Dermis microvascular lymphatic vessel endothelial cell (primary cell): ENCODE measurements at regions not wholly inside any gene's neighbourhood (a gene's known extent, or its start where the extent isn't known, plus 50 kb on each side); places are given as distances from the start of the nearest gene placed in this dataset.
A peak's percentile ranks its signal among the peaks of the same experiment; 100 is the strongest.
"Not testable (repeated sequence)": the region's sequence is repeated elsewhere in the genome, so short reads cannot be mapped to it uniquely, and the experiment has no call there.

Source experiments
- DNase-seq, 2 donors: peaks; one replicate each; pipeline versions ENCODE4 v3.0.0 to v3.0.0-alpha.2; 2010; ENCODE audit warnings: low read depth in 2 of 2

DNA sequence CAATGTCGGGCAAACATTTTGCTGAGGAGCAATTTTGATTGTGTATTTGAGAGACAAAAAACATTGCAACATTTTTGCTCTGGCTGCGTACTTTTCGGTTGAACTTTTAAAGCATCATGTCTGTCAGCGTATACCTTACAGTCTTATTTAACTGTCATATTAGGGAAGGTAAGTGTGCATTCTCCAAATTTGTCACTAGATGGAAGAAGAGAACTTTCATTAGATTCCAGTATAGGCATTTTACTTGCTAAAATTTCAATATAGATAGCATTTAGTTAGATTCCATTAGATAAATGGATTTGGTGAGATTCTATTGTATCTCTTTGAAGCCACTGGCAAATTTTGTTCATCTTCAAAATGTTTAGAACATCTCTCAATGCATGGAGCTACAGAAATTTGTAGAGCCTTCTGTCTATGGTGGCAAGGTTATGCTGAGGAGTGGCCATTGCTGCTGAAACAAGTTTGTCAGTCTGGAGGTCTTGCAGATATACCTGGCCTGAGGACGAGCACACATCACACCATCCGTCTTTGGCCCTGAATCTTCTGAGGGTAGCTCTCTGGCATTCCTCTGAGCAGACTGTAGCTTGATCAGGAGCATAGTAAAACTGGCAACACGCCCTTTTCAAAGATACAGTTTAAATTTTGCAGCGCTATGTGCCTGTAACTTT lies 437.5 kb upstream of the MBL2 start:
- peak in 1 of 2 donors; percentile 2 for DNase-seq

DNA sequence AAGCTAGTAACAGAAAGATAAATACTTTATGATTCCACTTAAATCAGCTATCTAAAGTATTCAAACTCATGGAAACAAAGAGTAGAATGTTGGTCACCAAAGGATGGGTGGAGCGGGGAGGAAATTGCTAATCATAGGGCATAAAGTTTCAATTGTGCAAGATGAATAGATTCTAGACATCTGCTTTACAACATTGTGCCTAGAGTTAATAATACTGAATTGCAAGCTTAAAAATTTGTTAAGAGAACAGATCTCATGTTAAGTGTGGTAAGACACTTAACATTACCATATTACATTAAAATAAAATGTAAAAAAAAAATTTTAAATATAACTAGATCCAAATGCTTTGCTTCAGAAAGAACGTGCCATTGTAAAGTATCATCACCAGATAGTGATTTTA lies 411.1 kb upstream of the MBL2 start:
- no peak for DNase-seq

- no peak for DNase-seq
Measured at GRCh38 chr10:53177468-53177867, 404.9 kb upstream of the MBL2 start.

GRCh38 chr10:53166325-53166724 lies 393.7 kb upstream of the MBL2 start:
- DNase-seq = no peak

GRCh38 chr10:53162856-53163255 lies 390.3 kb upstream of the MBL2 start:
- DNase-seq = no peak

DNA sequence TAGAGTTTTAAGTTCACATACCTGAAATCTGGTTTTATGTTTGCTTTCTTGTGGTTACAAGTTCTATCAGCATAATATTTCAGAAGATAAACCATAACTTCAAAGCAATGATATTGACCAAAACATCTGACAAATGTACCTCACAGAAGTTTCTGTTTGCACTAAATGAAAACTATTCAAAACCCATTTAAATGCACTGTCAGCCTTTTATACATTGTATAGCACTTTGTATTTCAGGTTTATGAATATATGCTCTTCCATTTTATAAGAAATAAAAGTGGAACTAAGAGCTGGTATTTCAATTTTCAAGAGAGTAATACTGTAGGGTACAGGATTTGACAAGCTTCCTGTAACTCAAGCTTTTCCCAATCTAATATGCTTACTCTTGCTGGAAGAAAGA lies 388.6 kb upstream of the MBL2 start:
- no peak for DNase-seq

DNA sequence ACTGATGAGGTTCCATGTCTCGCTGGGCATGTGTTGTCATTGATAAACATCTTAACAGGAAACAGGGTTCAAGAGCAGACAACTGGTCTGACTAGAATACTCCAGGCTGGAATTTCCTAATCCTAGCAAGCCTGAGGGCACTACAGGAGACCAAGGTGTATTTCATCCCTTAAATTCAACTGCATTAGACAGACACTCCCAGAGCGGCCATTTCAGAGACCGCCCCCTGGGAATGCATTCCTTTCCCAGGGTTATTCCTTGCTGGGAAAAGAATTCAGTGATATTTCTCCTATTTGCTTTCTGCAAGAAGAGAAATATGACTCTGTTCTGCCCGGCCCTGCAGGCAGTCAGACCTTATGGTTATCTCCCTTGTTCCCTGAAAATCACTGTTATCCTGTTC lies 383.1 kb upstream of the MBL2 start:
- not testable (repeated sequence) for DNase-seq

GRCh38 chr10:53153831-53154230 lies 381.2 kb upstream of the MBL2 start:
- DNase-seq = no peak

GRCh38 chr10:53140506-53140905 lies 367.9 kb upstream of the MBL2 start:
- DNase-seq = no peak

- DNase-seq = no peak
Measured at GRCh38 chr10:53135897-53136253, 363.3 kb upstream of the MBL2 start.

GRCh38 chr10:53135213-53135896 lies 362.8 kb upstream of the MBL2 start:
- no peak for DNase-seq

GRCh38 chr10:53134050-53134449 lies 361.5 kb upstream of the MBL2 start:
- DNase-seq = peak in 1 of 2 donors; percentile 34

GRCh38 chr10:53130337-53130736 lies 357.8 kb upstream of the MBL2 start:
- no peak for DNase-seq

DNA sequence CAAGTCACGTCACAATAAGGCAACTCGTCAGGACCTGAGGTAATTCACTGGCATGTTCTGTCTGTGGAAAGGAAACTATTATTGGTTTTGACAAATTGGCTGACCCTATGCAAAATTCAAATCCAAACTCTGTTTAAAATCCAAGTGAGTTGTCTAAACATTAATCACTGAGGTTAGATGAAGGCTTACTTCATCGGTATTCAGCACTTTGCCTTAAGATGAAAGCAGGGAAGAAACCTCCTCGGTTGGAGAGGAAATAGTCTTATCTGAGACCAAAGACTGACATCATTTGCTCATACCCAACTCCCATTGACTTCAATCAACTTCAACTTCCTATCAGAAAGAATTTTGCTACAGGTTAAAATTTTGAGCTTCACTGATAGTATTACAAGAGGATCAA lies 355.1 kb upstream of the MBL2 start:
- DNase-seq = no peak

GRCh38 chr10:53123311-53123710 lies 350.7 kb upstream of the MBL2 start:
- no peak for DNase-seq

DNA sequence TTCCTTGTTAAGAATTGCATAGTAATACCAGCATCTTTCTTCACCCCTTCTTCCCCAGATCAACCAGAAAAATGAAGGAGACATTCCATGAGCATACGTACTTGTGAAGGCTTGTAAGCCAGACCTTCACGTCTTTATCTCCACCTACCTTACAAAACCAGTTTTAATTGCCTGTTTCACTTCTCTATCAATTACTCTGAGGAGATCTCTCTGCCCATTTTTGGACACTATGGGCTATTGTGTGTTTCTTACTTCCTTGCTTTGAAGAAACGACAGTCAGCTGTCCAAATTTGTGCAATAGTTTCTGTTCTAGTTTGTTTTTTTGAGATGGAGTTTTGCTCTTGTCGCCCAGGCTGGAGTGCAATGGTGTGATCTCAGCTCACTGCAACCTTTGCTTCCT lies 349.7 kb upstream of the MBL2 start:
- DNase-seq = no peak

DNA sequence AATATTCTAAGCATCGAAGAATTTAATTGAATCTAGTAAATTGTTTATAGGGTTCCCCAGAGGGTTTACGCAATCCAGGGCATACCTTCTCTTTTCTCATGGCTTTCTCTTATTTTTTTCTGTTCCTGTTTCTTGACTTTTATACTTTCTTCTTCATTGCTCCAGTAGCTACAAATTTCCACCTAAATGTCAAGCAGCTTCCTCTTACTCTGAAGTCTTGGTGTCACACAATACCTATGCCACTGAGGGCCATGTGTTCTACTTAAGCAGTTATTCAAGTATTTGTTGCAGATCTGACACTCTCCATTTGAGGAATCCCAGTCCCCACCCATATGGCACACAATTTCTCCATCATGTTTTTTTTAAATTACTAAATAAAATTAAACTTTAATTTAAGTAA lies 343.1 kb upstream of the MBL2 start:
- no peak for DNase-seq

GRCh38 chr10:53111529-53111928 lies 338.9 kb upstream of the MBL2 start:
- DNase-seq = no peak

DNA sequence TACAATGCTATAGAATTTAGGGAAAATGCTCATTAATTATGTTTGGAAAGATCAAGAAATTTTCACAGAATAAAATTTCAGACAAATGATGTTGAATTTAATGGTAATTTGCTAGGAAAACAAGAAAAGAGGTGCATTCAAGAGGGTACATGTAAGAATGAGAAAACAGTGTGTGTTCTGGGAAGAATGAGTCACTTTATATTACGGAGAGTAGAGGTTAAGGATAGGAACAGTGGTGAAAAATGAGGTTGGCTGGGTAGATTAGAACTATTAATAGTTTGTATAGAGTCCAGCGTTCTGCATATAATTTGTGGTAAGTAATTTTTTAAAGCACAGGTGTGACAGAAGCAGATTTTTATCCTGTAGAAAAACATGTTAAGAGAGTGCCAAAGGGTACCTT lies 336.7 kb upstream of the MBL2 start:
- DNase-seq = no peak

GRCh38 chr10:53108317-53108934 lies 335.8 kb upstream of the MBL2 start:
- no peak for DNase-seq

GRCh38 chr10:53107711-53108110 lies 335.1 kb upstream of the MBL2 start:
- no peak for DNase-seq

- no peak for DNase-seq
Measured at GRCh38 chr10:53102424-53102823, 329.8 kb upstream of the MBL2 start.

DNA sequence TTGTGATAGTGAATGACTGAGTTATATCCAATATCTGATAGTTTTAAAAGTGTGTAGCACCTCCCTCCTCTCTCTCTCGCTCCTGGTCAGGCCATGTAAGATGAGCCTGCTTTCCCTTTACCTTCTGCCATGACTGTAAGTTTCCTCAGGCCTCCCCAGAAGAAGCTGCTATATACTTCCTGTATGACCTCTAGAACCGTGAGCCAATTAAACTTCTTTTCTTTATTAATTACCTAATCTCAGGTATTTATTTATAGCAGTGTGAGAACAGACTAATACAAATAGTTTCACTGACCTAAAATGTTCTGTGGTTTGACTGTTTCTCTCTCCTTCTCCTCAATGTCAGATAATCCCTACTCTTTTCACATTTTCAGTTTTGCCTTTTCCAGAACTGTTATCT lies 321.3 kb upstream of the MBL2 start:
- no peak for DNase-seq
